GM12878 (cell line): ENCODE measurements at regions not wholly inside any gene's neighbourhood (a gene's known extent, or its start where the extent isn't known, plus 50 kb on each side); places are given as distances from the start of the nearest gene placed in this dataset.

ENCODE experiments used
- CTCF ChIP-seq, 3 experiments: IDR thresholded peaks in 2 of 3; conservative IDR thresholded peaks in 1 of 3; 2 replicates each; pipeline ENCODE4 v1.5.1; 2011; ENCODE audit warnings: low read depth in 3 of 3, low read length in 3 of 3, mild to moderate bottlenecking in 3 of 3, control low read depth in 2 of 3, moderate library complexity in 2 of 3, inconsistent platforms in 1 of 3, mixed read lengths in 1 of 3; ENCODE audit not compliant: control insufficient read depth in 2 of 3, insufficient read depth in 1 of 3; ENCODE audit errors: extremely low read depth in 1 of 3
- NR2C2 ChIP-seq: IDR thresholded peaks from 2 replicates; pipeline ENCODE4 v1.6.1; 2011; ENCODE audit warnings: borderline replicate concordance, low read depth; ENCODE audit not compliant: control insufficient read depth, insufficient read length
- SUZ12 ChIP-seq: fragments of 200-600 bp; sonication (generic); IDR thresholded peaks from one replicate; pipeline ENCODE4 v1.6.1; 2018; ENCODE audit warnings: antibody characterized with exemption, mild to moderate bottlenecking; ENCODE audit not compliant: unreplicated experiment

- TF ChIP-seq SUZ12 (no peak), NR2C2 (no peak), CTCF (IDR thresholded peaks at IDR 0.05 in 2 of 3, conservative IDR thresholded peaks at IDR 0.05 in 1 of 3; ENCODE audit: control insufficient read depth in 2 of 3, extremely low read depth in 1 of 3, insufficient read depth in 1 of 3, low read depth in 3 of 3, low read length in 3 of 3) (no peak)
These were observed 807.7 kb upstream of the SALL3 start for GRCh38 chr18:78171954-78172353.
